ENCODE measurements at regions not wholly inside any gene's neighbourhood (a gene's known extent, or its start where the extent isn't known, plus 50 kb on each side); places are given as distances from the start of the nearest gene placed in this dataset.

DNA sequence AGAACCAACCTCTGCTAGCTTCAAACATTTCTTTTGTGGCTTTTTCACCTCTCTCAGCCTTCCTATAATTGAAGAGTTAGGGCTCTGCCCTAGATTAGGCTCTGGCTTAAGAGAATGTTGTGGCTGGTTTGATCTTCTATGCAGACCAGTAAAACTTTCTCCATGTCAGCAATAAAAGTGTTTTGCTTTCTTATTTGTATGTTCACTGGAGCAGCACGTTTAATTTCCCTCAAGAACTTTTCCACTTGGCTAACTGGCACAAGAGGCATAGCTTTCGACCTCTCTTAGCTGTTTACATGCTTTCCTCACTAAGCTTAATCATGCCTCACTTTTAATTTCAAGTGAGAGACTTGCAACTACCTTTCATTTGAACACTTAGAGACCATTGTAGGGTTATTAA is 964.7 kb downstream of the ROBO2 start:
- TF ChIP-seq POLR2A (IDR thresholded peaks at IDR 0.05), result no peak
- TF ChIP-seq EP300 (IDR thresholded peaks at IDR 0.05), result no peak
